Sigmoid colon (tissue), 6 donors: ENCODE measurements at regions not wholly inside any gene's neighbourhood (a gene's known extent, or its start where the extent isn't known, plus 50 kb on each side); places are given as distances from the start of the nearest gene placed in this dataset.

Experiments
- DNase-seq: peaks from one replicate; pipeline ENCODE4 v3.0.0-alpha.2; 2019
- H3K27ac ChIP-seq, 4 donors: fragments of 200-600 bp; sonication (generic); one replicate each; pipeline ENCODE4 v1.5.1; 2016 to 2019; ENCODE audit warnings: mild to moderate bottlenecking in 1 of 4
- H3K27me3 ChIP-seq, 3 donors: fragments of 200-600 bp; sonication (generic); one replicate each; pipeline ENCODE4 v1.5.1; 2019; ENCODE audit warnings: mild to moderate bottlenecking in 1 of 3
- H3K36me3 ChIP-seq, 4 donors: fragments of 200-600 bp; sonication (generic); one replicate each; pipeline ENCODE4 v1.5.1; 2016 to 2019
- H3K4me1 ChIP-seq, 4 donors: fragments of 200-600 bp; sonication (generic); one replicate each; pipeline ENCODE4 v1.5.1; 2017 to 2019
- H3K4me3 ChIP-seq, 4 donors: fragments of 200-600 bp; sonication (generic); one replicate each; pipeline ENCODE4 v1.5.1; 2017 to 2019; ENCODE audit warnings: mild to moderate bottlenecking in 2 of 4, moderate library complexity in 1 of 4
- H3K9me3 ChIP-seq, 4 donors: fragments of 200-600 bp in 3 of 4; sonication (generic) in 3 of 4; one replicate each; pipeline versions ENCODE4 v1.5.1 to v1.6.1; 2013 to 2019
- EP300 ChIP-seq, 4 donors: sonication (generic); formaldehyde crosslinking; IDR thresholded peaks; one replicate each; pipeline ENCODE4 v1.6.1; 2017; ENCODE audit warnings: antibody characterized with exemption in 4 of 4
- POLR2A ChIP-seq, 2 donors: fragments of 450-650 bp; IDR thresholded peaks; one replicate each; pipeline ENCODE4 v1.6.1; 2016; ENCODE audit warnings: antibody characterized with exemption in 2 of 2, mild to moderate bottlenecking in 2 of 2, moderate library complexity in 2 of 2
- POLR2AphosphoS5 ChIP-seq, 4 donors: sonication (generic); formaldehyde crosslinking; IDR thresholded peaks; one replicate each; pipeline ENCODE4 v1.6.1; 2017; ENCODE audit warnings: antibody characterized with exemption in 4 of 4
- WGBS, 2 donors: extraction: QIAGEN DNeasy Blood & Tissue Kit; methylation state at CpG; one replicate each; pipeline ENCODE4 v1.1.7; 2013; 5-methylcytosine and 5-hydroxymethylcytosine counted together
- intact Hi-C: fragments of 100-400 bp; cut with DNase I; formaldehyde crosslinking; loops from one replicate; pipeline ENCODE4 v1.15.1; 2023
- TF ChIP-seq, protein P1 (sequence below), 4 experiments: fragments of 450-650 bp in 3 of 4; fragments of 200-600 bp in 1 of 4; IDR thresholded peaks; one replicate each; pipeline ENCODE4 v1.5.1; 2016 to 2019; ENCODE audit warnings: antibody characterized with exemption in 4 of 4, mild to moderate bottlenecking in 3 of 4, moderate library complexity in 2 of 4
- donor health status: healthy with polysubstance abuse.
- donor health status: healthy.

- no peak overlapping the region for H3K27ac ChIP-seq
- no peak for TF ChIP-seq EP300 (IDR thresholded peaks at IDR 0.05)
- TF ChIP-seq POLR2AphosphoS5 (IDR thresholded peaks at IDR 0.05): no peak
- no peak for TF ChIP-seq POLR2A (IDR thresholded peaks at IDR 0.05)
- TF ChIP-seq, protein P1, sequence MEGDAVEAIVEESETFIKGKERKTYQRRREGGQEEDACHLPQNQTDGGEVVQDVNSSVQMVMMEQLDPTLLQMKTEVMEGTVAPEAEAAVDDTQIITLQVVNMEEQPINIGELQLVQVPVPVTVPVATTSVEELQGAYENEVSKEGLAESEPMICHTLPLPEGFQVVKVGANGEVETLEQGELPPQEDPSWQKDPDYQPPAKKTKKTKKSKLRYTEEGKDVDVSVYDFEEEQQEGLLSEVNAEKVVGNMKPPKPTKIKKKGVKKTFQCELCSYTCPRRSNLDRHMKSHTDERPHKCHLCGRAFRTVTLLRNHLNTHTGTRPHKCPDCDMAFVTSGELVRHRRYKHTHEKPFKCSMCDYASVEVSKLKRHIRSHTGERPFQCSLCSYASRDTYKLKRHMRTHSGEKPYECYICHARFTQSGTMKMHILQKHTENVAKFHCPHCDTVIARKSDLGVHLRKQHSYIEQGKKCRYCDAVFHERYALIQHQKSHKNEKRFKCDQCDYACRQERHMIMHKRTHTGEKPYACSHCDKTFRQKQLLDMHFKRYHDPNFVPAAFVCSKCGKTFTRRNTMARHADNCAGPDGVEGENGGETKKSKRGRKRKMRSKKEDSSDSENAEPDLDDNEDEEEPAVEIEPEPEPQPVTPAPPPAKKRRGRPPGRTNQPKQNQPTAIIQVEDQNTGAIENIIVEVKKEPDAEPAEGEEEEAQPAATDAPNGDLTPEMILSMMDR (IDR thresholded peaks at IDR 0.05): no peak
- H3K27me3 ChIP-seq: no peaks in the 10 kb centered on the region
- H3K4me3 ChIP-seq: no peak overlapping the region
- H3K9me3 ChIP-seq: no peaks in the 10 kb centered on the region
- DNase-seq: no peak
- no peaks in the 10 kb centered on the region for H3K36me3 ChIP-seq
- H3K4me1 ChIP-seq: peaks cover 0 to 9% (median 7%) of the 10 kb centered on the region in 4 donors
- intact Hi-C loops: no loop called here
- WGBS, 2 donors: 50 to 55% methylated on average over 5 of the region's 5 CpGs
Observed at GRCh38 chr1:112312315-112312714, 83.7 kb upstream of the CTTNBP2NL start.

GRCh38 chr1:112312879-112313278, 83.1 kb upstream of the CTTNBP2NL start:
- peaks cover 0 to 15% (median 12%) of the 10 kb centered on the region in 4 donors for H3K4me1 ChIP-seq
- no peaks in the 10 kb centered on the region for H3K9me3 ChIP-seq
- no peak overlapping the region for H3K4me3 ChIP-seq
- H3K27ac ChIP-seq: no peak overlapping the region
- DNase-seq: no peak
- no peak for TF ChIP-seq POLR2A (IDR thresholded peaks at IDR 0.05)
- TF ChIP-seq, protein P1 (IDR thresholded peaks at IDR 0.05): no peak
- TF ChIP-seq EP300 (IDR thresholded peaks at IDR 0.05): no peak
- TF ChIP-seq POLR2AphosphoS5 (IDR thresholded peaks at IDR 0.05): no peak
- 64 to 68% methylated on average over 5 of the region's 5 CpGs for WGBS, 2 donors
- intact Hi-C loops: no loop called here
- H3K36me3 ChIP-seq: no peaks in the 10 kb centered on the region
- H3K27me3 ChIP-seq: no peaks in the 10 kb centered on the region

GRCh38 chr1:112316254-112316913, 79.6 kb upstream of the CTTNBP2NL start:
- H3K36me3 ChIP-seq: no peaks in the 10 kb centered on the region
- H3K4me1 ChIP-seq: peaks cover 0 to 28% (median 22%) of the 10 kb centered on the region in 4 donors
- WGBS, 2 donors: 74 to 78% methylated on average over 8 of the region's 8 CpGs
- H3K9me3 ChIP-seq: no peaks in the 10 kb centered on the region
- H3K27me3 ChIP-seq: no peaks in the 10 kb centered on the region
- H3K4me3 ChIP-seq: no peak overlapping the region
- no peak for DNase-seq
- intact Hi-C loops: no loop called here
- TF ChIP-seq, protein P1 (IDR thresholded peaks at IDR 0.05): no peak
- H3K27ac ChIP-seq: peak overlapping the region; percentile 15 to 81 (median 62)

- Histone ChIP-seq H3K27me3 (no peaks in the 10 kb centered on the region), H3K4me1 (peaks cover 0 to 28% (median 22%) of the 10 kb centered on the region in 4 donors), H3K9me3 (no peaks in the 10 kb centered on the region), H3K36me3 (no peaks in the 10 kb centered on the region), H3K27ac (peak overlapping the region; percentile 15 to 81 (median 62)), H3K4me3 (no peak overlapping the region)
- WGBS, 2 donors: 46 to 53% methylated on average over 2 of the region's 2 CpGs
- DNase-seq: no peak
- no peak for TF ChIP-seq POLR2A (IDR thresholded peaks at IDR 0.05)
- peak in 2 of 4 donors; percentile 51 to 55 for TF ChIP-seq POLR2AphosphoS5 (IDR thresholded peaks at IDR 0.05)
- TF ChIP-seq EP300 (IDR thresholded peaks at IDR 0.05): no peak
- TF ChIP-seq, protein P1 (IDR thresholded peaks at IDR 0.05): no peak
- intact Hi-C loops: no loop called here
Observed at GRCh38 chr1:112317140-112317539, 78.9 kb upstream of the CTTNBP2NL start.

DNA sequence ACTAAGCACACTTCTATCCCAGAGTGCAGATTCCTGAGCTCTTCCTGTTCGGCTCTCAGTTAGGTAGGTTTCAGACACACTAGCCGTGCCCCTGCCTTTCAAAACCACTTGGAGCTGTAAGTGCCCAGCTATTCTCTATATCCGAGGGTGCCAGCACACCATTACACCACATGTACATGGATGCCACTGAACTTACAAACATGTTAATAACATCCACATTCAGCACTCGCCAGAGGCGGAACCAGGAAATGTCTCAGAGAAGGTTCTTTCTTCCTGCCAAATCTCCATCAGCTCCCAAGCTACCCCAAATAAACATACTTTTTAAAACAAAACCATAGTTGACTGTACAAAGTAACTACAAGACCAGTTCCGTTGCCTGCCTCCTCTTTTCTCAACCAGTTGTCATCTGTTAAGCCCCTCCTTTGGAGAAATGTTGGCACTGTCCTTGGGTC, 78.4 kb upstream of the CTTNBP2NL start:
- Histone ChIP-seq H3K36me3 (no peaks in the 10 kb centered on the region), H3K27ac (peak overlapping the region; percentile 15 to 81 (median 62)), H3K4me3 (no peak overlapping the region), H3K27me3 (no peaks in the 10 kb centered on the region), H3K4me1 (peaks cover 0 to 28% (median 22%) of the 10 kb centered on the region in 4 donors), H3K9me3 (no peaks in the 10 kb centered on the region)
- 65 to 70% methylated on average over 6 of the region's 6 CpGs for WGBS, 2 donors
- TF ChIP-seq EP300 (IDR thresholded peaks at IDR 0.05) (no peak), POLR2A (IDR thresholded peaks at IDR 0.05) (no peak), POLR2AphosphoS5 (IDR thresholded peaks at IDR 0.05) (no peak)
- TF ChIP-seq, protein P1 (IDR thresholded peaks at IDR 0.05): no peak
- intact Hi-C loops: no loop called here
- DNase-seq: no peak
